ENCODE measurements at regions not wholly inside any gene's neighbourhood (a gene's known extent, or its start where the extent isn't known, plus 50 kb on each side); places are given as distances from the start of the nearest gene placed in this dataset.

- no peak for TF ChIP-seq HEYL (CRISPR knock-in tag; IDR thresholded peaks at IDR 0.05)
- no peak for TF ChIP-seq CTCF (IDR thresholded peaks at IDR 0.05)
- TF ChIP-seq EP300 (IDR thresholded peaks at IDR 0.05) = no peak
- TF ChIP-seq BHLHE40 (IDR thresholded peaks at IDR 0.05; ENCODE audit: low read depth, low read length) = no peak
- no peak for TF ChIP-seq CEBPB (IDR thresholded peaks at IDR 0.05)
- no peak for TF ChIP-seq RARB (CRISPR knock-in tag; IDR thresholded peaks at IDR 0.05)
- TF ChIP-seq POLR2A (IDR thresholded peaks at IDR 0.05; ENCODE audit: low read length) = no peak
- TF ChIP-seq MAFK (IDR thresholded peaks at IDR 0.05; ENCODE audit: partially characterized antibody) = no peak
- no peak for TF ChIP-seq MAX (IDR thresholded peaks at IDR 0.05)
- TF ChIP-seq ZFP36 (IDR thresholded peaks at IDR 0.05; ENCODE audit: borderline replicate concordance, partially characterized antibody) = no peak
- no peak for TF ChIP-seq MYC (IDR thresholded peaks at IDR 0.05; ENCODE audit: borderline replicate concordance, low read length)
- TF ChIP-seq RFX5 (IDR thresholded peaks at IDR 0.05) = no peak
- TF ChIP-seq RCOR1 (IDR thresholded peaks at IDR 0.05; ENCODE audit: low read depth, low read length) = no peak
Observed at GRCh38 chr13:88736026-88736425, 1064.9 kb downstream of the SLITRK5 start.
